GM04503 (cell line): ENCODE measurements at regions not wholly inside any gene's neighbourhood (a gene's known extent, or its start where the extent isn't known, plus 50 kb on each side); places are given as distances from the start of the nearest gene placed in this dataset.

Experiments
- DNase-seq: peaks from one replicate; pipeline ENCODE4 v3.0.0-alpha.2; 2012; ENCODE audit warnings: low read depth

DNA sequence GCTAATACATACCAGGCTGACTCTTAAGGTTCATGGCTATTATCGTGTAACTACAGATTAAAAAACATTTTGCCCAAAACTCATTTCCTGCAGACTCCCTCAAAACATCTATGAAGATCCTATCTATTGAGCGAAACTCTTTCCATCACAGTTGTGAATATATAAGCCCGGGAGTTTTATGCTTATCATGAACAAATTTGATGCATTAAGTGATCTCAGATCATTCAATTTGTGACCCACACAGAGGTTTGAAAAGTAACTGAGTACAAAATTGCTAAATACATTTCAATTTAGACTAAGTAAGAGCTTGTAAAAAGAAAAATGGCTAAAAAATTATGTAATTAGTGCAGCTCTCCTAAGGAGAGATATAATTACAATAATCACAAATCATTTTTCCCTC, 1228.8 kb upstream of the TENM4 start:
- no peak for DNase-seq

DNA sequence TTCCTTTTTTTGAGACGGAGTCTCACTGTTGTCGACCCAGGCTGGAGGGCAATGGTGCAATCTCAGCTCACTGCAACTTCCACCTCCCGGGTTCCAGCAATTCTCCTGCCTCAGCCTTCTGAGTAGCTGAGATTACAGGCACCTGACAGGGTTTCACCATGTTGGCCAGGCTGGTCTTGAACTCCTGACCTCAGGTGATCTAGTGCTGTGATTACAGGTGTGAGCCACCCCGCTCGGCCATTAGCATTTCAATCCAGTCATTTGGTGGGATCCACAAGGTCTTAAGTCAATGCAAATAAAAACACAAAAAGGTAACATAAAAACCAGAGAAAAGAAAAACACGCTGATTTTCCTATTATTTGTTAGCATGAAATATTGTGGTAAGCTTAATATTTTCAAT, 1227.2 kb upstream of the TENM4 start:
- DNase-seq, result no peak

DNA sequence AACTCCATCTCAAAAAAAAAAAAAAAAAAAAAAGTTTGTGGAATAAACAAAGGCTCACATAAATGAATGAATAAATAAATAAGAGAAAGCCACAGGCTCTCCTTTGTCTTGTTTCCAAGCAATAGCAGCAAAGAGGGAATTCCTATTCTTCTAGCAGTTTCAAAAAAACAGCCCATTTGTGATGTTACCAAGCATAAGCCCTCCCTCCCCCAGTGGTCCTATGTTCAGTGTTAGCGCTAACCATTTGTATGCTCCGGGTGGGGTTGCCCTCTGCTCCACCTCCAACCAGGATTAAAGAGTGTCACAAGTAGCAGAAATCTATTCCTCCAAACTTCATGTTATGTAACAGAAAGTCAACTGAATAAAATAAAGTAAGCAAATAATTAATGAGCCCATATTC, 1215.0 kb upstream of the TENM4 start:
- no peak for DNase-seq

DNA sequence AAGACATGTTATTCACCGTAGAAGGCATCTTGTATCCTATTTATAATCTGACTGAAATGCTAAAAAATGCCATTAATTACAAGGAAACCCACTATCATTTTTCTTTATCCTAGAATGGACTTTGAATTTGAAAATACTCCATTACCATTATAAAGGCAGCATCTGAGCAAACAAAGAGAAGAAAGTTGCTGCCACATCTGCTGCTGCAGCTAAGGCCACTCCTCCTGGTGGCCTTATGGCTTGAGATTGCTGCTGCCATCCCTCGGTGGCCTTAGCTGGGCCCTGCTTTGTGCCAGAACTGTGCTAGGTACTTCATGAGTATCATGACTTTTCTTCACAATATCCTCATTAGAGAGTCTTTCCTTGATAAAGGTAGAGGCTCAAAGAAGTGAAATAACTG, 1210.1 kb upstream of the TENM4 start:
- DNase-seq, result no peak

DNA sequence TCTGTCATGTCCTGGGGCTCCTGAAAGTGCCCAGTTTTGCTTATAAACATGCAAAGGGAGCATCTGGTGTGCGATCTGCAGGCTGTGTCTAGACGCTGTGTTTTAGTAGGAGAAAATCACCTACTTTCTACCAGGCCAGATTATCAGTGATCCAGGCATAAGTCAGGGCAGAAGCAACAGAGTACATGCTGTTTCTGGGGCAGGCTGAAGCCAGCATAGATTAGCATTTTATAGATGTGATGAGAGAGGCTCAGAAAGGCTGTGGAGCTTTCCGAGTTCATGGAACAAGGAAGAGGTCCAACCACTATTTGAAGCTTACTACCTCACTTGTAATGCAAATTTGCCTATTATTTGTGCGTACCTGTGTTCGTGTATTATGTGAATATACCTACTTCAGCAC, 1208.4 kb upstream of the TENM4 start:
- no peak for DNase-seq

DNA sequence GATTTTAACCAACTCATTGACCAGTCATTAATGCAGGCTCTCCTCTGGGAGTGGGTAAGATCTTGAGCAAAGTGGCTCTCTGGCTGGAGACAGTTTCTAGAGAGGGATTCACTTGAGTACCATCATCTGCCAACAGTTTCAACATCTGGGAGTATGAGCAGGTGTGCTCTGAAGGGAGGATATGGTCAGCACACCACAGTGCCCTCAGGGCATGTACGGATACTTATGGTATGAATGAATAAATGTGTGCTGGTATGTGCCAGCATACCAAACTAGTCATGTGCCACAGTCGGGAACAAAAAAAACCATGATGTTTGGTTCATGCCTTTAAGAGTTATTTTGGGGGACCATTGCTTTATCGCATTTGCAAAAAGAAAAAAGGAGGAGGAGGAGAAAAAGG, 1197.5 kb upstream of the TENM4 start:
- no peak for DNase-seq

DNA sequence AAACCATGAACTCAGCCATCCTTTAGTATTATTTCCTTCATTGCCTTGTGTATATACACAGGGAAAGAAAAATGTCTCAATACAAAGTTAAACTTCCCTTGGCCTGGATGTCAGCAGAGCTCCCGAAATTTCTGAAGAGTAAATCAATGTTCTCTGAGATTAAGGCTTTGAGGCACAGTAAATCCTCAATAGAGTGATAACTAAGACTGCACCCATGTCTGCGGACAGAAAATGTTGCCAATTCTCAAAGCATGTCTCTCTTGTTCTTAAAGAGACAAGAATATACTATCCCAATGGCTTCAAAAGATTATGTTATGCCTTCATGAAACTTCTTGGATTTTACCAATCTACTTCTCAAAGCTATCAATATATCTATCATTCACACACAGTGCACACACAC, 1196.7 kb upstream of the TENM4 start:
- no peak for DNase-seq

DNA sequence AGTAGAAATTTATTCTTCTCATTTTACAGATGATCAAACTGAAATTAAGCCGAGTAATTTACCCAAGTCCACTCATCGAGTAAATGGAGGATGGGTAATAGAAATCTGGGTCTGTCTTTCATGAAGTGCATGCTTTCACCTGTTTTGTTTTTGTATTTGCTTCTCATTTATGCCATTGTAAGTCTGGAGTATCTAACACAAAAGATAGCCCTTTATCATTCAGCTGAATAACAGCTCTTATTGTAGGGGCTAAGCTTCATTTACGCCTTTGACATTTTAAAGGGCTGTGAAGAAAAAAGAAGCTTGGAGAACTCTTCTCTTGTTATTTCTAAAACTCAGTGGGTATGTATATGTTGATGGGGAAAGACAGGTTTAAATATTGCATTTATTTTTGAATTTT, 1196.2 kb upstream of the TENM4 start:
- DNase-seq, result no peak

DNA sequence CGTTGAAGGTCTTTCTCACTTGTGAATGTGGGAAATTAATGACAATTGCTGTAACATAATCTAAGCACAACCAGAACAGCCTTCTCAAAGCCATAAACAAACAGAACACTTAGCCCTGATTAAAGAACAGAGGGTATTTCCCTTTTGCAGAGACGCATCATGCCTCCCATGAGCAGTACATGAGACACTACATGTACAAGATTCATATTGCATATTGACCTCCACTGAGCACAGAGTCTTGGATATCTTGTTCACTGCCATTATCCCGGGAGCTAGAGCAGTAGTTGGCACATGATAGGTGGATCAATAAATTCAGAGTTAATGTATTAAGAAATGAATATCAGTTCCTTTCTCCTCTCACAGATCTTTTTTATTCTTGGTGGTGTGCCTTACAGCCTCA, 1194.3 kb upstream of the TENM4 start:
- DNase-seq, result no peak

DNA sequence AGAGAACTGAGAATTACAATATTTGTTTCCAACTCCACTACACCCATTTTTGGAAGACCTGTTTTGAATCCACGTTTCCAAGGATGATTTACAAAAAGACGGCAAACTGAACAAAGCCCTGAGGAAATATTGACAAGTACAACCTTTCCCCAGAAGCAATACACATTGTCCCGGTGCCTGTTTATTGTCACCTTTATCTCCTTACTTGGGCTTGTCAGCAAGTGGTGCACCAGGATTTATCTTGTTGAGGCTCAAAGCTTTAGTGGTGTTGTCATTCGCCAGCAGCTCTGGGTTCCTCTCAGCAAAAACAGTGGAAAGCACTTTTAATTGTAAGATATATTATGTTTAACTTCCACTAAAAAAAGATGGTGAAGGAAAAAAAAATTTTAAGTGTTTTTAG, 1191.9 kb upstream of the TENM4 start:
- no peak for DNase-seq

DNA sequence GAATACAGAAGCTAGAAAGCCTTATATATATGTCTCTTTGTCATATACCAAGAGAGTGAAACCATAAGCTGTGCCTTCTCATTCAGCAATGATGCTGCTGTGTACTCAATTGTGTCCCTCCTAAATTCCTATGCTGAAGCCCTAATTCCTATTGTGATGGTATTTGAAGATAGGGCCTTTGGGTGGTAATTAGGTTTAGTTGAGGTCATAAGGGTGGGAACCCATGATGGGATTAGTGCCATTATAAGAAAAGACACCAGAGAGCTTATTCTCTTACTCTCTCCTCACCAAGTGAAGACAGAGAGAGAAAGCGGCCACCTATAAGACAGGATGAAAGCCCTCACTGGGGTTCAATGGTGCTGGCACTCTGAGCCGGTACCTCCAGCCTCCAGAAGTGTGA, 1191.3 kb upstream of the TENM4 start:
- no peak for DNase-seq

DNA sequence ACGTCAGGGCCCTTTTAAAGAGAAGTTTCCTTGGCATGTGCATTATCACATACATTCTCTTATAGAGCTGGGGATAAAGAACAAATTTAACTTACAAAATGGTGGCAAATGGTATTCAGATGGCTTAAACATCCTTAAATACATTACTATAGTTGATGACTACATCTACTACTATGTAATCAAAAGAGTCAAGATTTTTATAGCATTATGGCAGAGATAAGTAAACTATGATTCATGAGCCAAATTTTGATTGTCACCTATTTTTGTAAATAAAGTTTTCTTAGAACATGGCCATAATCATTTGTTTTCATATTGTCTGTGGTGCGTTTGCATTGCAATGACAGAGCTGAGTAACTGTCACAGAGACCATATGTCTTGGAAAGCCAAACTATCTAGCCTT, 1188.6 kb upstream of the TENM4 start:
- DNase-seq, result no peak

DNA sequence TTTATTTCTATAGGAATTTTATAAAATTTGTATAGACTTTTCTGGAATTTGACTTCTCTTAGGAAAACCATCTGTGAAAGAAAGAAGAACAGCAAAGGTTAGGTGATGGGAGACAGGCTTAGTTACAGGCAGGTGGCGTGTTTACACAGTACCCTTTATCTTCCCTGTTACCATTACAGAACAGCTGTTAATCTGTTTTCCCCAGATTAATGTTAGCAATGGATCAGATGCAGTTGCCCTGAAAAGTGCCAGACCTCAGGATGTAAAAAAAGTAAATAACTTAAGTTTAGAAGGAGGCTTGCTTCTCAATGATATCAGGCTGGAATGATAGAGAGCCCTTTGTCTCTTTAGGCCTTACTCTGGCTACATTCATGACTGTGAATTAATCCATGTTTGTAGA, 1186.5 kb upstream of the TENM4 start:
- DNase-seq, result no peak

DNA sequence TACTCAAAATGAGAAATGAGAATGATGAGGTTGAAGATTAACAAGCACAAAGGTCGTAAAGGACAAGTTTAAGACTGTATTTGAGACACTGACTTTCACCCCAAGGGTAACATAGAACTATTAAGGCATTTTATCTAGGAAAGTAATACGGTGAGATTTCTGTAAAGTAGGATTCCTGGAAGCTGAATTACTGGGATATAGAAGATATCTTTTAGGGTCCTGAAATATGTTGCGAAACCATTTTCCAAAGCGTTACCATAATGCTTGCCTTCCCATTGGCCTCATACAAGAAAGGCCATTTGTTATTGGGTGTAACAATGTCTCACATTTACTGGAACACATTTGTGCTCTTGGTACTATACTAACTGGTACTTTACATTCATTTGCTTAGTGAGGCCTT, 1185.9 kb upstream of the TENM4 start:
- no peak for DNase-seq

DNA sequence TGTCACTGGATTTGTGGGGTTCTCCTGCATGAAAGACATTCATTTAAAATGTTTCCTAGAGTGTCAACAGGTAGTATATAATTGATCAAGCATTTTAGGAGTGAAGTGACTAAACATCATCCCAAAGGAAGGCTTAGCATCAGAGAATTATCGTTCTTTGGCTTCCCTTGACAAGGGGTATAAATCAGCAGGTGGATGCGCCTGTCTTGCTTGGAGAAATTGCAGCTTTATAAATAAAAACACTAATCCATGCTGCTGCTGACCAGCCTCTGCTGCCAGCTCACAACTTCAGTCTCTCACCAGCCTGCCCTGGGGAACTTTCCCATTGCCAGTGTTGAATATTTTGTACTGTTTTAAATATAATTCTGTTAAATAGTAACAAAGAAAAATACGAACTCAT, 1184.7 kb upstream of the TENM4 start:
- DNase-seq, result no peak

DNA sequence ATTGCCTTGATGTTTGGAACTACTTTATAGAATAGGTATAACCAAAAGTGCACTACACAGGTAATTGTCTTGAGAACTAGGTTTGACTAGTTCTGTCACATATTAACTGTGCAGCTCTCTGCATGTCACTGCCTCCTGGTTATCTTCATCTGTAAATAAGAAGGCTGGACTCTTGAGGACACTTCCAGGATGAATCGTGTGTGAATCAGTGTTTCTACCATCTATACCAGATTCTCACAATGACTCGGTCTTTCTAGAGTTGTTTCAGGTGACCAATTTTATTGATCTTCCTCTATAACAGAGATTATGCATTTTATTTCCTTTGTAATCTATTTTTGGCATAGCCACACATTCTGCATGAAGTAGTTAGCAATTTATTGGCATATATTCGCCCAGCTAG, 1181.0 kb upstream of the TENM4 start:
- no peak for DNase-seq

DNA sequence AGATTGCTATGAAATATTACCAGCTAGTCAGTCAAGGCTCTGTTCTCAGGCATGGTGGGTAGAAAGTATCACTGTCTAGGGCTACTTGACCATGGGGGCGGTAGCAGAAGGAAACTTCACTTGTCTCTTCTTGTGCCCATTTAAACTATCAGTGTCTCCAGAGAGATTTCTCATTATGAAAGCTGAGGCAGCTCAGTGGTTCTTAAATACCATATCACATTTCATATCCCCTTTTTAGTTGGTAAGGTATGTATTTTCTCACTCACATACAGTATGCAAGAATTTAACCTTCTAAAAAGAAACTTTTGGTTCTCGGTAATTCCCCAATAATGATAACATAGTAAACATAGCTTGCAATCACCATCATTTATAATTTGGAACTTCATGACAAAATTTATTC, 1180.0 kb upstream of the TENM4 start:
- no peak for DNase-seq

DNA sequence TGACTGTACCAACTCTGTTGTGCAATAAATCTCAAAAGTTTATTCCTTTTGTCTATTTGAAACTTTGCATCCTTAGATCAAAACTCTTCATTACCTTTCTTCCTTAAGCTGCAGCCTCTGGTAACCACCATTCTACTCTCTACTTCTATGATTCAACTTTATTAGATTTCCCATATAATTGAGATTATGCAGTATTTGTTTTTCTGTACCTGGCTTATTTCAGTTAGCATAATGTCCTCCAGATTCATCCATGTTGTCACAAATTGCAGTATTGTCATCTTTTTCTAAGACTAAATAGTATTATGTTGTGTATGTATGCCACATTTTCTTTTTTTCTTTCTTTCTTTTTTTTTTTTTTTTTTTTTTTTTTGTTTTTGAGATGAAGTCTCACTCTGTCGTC, 1176.3 kb upstream of the TENM4 start:
- DNase-seq, result no peak

DNA sequence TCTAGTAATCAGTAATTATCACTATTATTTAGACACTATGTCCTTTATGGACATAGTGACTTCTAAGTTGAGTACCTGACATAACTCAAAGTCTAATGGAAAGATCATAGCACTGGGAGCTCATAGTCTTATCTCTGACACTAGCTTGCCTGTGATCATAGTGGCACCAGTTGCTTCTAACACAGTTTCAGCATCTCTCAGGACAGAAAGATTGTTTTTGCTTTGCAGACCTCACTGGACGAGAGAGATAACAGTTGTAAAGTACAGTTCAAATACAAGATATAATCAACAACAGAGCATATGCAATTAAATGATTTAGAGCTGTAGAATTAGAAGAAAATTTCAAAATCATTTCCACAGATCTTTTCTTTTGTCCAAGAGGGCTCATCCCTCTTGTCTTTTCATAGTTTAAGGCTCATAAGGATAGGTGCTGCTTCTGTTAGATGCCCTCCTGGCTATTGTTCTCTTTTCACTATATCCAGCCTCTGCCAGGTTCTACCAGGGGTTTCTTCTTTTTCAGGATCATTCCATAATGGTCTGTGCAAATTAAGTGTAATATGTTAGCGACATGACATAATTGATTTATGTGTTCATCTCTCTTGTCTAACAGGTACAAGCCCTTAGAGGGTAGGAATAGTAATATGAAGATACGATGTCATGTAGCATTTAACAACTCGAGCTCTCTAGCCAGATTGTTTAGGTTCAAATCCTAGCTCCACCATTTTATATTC, 1175.4 kb upstream of the TENM4 start:
- DNase-seq, result no peak

DNA sequence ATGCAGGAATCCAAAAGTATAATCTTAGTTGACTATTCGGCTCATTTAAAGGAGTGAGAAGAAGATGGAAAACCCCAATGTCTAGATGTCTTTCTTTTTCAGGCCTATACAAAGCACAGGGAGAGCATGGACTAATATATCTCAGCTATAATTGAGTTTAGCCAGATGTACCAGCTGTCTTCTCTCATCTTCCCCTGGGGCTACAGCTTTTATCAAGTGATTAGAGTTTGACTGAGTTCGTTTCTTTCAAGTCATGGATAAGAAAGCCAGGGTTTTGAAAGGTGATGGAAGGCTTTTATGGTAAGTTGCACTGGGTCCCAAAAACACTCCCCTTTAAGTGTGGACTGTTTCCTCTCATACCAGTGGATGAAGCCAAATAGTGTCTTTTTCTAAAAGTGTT, 1172.8 kb upstream of the TENM4 start:
- no peak for DNase-seq

DNA sequence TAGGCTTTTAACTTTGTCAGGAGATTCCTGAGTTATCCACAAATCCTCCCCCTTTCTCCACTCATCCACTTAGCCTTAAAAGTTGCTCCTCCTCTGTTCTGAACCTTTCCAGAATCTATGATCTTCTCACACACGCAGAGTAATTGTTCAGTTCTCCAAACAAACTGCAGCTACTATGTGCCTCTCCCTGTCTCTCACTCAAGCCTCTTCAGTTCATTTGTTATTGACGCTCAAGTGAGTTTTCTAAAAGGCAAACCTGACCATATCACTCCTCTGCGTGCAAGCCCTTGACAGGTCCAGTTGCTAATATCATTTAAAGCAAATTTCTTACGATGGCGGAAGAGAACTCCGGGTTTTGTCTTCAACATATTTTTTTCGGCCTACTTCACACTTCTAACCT, 1169.7 kb upstream of the TENM4 start:
- no peak for DNase-seq

DNA sequence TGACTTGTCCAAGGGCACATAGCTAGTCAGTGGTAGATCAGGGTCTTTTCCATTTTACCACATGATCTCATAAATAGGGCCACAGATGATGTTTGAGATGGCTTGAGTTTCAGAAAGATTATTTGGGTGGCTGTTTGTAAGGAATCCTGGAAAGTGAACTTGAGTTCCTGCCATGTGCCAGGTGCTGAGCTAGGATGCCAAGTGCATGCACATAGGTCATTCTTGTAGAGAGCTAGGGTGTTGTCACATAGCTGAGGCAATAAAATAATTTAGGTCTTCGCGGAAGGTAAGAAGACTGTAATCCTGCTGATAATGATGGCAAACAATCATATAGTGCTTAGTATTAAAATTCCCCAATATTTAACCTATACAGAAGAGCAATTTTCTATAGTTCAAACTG, 1162.6 kb upstream of the TENM4 start:
- no peak for DNase-seq

DNA sequence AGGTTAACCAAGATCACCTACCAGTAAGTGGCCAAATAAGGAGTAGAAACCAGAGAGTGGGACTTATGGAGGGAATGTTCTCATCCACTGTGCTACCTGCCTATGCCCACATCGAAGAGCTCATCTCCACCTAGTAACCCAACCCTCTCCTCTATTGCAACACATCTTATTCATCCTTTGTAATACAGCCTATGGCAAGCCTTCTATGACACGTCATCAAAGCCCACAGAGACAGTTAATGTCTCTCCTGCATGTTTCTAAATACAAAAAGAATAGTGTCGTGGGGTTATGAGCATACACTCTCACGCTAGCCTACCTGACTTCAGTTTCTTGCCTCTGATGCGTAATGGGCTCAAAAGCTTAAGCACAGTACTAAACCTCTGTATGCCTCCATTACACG, 1158.1 kb upstream of the TENM4 start:
- DNase-seq, result no peak

DNA sequence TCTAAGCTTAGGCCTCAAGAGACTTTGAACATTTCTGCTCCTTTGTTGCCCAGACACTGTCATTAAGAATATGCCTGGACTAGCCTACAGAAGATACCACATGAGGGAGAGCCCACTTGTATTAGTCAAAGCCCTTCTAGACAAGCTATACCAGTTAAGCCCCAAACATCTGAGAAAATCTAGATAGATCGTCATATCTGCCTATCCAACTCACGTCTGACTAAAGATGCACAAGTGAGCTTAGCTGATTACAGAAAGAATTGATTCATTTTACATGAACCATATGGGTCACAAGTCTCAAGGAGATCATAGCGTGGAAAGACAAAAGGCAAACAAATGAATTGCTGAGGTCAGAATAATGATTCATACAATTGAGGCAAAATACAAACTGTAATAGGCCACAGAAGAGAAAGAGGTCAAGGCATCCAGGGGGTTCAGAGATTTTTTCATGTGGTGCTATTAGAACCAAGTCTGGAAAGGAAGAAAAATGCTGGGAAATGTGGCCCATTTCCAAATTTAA, 1155.5 kb upstream of the TENM4 start:
- no peak for DNase-seq

DNA sequence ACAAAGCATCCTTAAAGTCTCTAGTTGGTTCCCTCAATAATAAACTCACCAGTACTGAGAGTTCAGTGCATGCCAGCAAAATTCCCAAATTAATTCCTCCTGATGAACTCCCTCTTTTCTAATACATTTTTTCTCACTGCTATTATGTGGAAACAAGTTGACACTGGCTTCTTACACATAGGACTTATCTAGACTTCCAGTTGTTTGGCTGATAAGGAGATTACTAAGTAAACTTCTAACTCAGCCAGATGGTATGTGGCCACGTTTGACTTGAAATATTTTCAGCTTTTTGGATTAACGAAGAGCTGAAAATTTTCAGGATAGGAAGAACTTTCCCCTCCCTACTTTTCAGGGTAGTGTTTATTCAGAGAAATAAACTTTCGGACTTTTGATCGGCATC, 1154.2 kb upstream of the TENM4 start:
- no peak for DNase-seq
